Lower leg skin (tissue), 4 donors: ENCODE measurements at regions not wholly inside any gene's neighbourhood (a gene's known extent, or its start where the extent isn't known, plus 50 kb on each side); places are given as distances from the start of the nearest gene placed in this dataset.

Experiments
- DNase-seq, 2 donors: peaks; one replicate each; pipeline ENCODE4 v3.0.0-alpha.2; 2019; ENCODE audit warnings: low spot score in 2 of 2
- H3K4me3 ChIP-seq: fragments of 200-600 bp; sonication (generic); 2 replicates; pipeline ENCODE4 v1.5.1; 2017; ENCODE audit warnings: mild to moderate bottlenecking, low read depth; ENCODE audit not compliant: poor library complexity, severe bottlenecking
- POLR2A ChIP-seq, 2 donors: fragments of 450-650 bp; IDR thresholded peaks; one replicate each; pipeline ENCODE4 v1.6.1; 2016 to 2017; ENCODE audit warnings: antibody characterized with exemption in 2 of 2, mild to moderate bottlenecking in 1 of 2, moderate library complexity in 1 of 2
- WGBS, 2 donors: methylation state at CpG; one replicate each; pipeline ENCODE4 v1.1.5; 2018; 5-methylcytosine and 5-hydroxymethylcytosine counted together
- intact Hi-C: fragments of 100-400 bp; cut with DNase I; formaldehyde crosslinking; loops from one replicate; pipeline ENCODE4 v1.15.0; 2023; ENCODE audit warnings: low total_unique reads
- TF ChIP-seq, protein P1 (sequence below), 3 donors: fragments of 450-650 bp; IDR thresholded peaks; one replicate each; pipeline ENCODE4 v1.5.1; 2016; ENCODE audit warnings: antibody characterized with exemption in 3 of 3, mild to moderate bottlenecking in 3 of 3, moderate library complexity in 2 of 3

DNA sequence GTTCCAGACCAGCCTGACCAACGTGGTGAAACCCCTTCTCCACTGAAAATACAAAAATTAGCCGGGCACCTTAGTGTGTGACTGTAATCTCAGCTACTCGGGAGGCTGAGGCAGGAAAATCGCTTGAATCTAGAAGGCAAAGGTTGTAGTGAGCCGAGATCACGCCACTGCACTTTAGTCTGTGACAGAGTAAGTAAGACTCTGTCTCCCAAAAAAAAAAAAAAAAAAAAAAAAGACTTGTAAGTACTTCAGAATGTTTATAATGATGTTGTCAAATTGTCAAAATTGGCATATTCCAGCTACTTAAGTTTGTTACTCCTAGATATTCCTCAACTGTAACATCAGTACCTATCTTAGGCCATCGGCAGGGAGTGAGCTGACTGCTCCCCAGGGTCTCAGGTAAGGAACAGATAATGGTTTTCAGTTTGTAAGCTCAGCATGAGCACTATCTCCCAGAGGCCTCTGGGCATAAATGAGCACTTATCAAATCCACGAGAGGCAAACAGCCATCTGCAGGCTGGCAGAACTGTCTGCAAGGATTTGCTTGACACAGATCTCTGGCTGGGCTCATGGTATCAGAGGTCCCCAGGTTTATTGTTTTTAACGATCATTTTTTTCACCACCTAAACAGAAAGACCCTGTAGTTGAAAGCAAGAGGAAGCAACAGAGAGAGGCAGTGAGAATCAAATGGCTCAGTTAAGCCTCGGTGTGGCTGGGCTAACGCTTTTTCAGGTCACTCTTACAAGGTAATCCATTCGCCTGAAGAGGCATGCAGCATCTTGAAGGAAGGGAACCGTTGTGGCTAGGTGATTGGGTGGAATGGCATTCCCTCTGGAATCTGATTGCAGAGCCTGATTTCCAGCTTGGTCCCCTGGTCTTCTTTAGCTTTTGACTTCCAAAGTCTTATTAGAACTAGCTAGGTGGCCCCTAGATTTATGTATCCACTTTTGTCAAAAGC lies 115.9 kb downstream of the LY86 start:
- no peak overlapping the region for H3K4me3 ChIP-seq
- intact Hi-C loops: no loop called here
- 76 to 77% methylated on average over 13 of the region's 13 CpGs for WGBS, 2 donors
- no peak for DNase-seq
- no peak for TF ChIP-seq POLR2A (IDR thresholded peaks at IDR 0.05)

DNA sequence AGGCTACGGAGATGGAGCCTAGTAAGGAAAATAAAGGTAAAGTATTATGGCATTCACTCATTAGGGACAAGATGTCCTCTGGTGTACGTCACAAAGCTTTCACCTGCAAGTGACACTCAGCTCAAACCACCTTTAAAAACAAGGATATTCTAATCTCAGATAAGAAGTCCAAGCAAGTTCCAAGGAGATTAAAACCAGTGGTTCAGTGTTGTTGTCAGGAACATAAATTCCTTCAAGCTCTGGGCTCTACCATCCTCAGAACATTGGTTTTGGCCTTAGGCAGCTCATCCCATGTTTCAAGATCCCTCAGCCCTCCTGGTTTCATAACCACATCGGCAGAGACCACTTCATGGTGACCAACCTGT lies 116.5 kb downstream of the LY86 start:
- no peak for DNase-seq
- TF ChIP-seq, protein P1, sequence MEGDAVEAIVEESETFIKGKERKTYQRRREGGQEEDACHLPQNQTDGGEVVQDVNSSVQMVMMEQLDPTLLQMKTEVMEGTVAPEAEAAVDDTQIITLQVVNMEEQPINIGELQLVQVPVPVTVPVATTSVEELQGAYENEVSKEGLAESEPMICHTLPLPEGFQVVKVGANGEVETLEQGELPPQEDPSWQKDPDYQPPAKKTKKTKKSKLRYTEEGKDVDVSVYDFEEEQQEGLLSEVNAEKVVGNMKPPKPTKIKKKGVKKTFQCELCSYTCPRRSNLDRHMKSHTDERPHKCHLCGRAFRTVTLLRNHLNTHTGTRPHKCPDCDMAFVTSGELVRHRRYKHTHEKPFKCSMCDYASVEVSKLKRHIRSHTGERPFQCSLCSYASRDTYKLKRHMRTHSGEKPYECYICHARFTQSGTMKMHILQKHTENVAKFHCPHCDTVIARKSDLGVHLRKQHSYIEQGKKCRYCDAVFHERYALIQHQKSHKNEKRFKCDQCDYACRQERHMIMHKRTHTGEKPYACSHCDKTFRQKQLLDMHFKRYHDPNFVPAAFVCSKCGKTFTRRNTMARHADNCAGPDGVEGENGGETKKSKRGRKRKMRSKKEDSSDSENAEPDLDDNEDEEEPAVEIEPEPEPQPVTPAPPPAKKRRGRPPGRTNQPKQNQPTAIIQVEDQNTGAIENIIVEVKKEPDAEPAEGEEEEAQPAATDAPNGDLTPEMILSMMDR (IDR thresholded peaks at IDR 0.05): no peak
- TF ChIP-seq POLR2A (IDR thresholded peaks at IDR 0.05): no peak

DNA sequence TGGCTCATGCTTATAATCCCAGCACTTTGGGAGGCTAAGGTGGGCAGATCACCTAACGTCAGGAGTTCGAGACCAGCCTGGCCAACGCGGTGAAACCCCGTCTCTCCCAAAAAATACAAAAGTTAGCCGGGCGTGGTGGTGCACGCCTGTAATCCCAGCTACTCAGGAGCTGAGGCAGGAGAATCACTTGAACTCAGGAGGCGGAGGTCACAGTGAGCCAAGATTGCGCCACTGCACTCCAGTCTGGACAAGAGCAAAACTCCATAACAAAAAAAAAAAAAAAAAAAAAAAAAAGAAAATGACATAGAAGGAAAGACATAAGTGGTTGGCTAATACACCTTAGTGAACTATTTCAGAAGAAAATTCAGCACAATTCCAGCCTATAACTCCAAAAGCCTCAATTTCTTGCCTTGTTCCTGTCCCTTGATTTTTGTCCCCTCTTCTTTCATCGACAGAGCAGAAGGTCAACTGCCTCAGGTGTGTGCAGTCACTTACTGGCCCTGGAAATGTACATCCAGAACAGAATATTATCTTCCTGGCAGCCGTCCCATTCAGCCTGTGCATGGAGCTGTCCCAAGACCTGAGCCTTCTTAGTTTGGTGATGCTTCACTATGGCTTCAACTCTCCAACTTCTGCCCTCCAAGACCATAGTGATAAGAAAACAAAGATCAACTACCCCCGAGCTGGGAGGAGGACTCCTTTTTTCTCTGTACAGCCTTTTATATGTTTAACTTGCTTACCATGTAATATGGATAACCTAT lies 117.6 kb downstream of the LY86 start:
- H3K4me3 ChIP-seq: no peak overlapping the region
- TF ChIP-seq POLR2A (IDR thresholded peaks at IDR 0.05): no peak
- TF ChIP-seq, protein P1 (IDR thresholded peaks at IDR 0.05): no peak
- intact Hi-C loops: no loop called here
- DNase-seq: no peak
- WGBS, 2 donors: 85 to 88% methylated on average over 13 of the region's 13 CpGs

More for the DNA sequence above, 116.5 kb downstream of the LY86 start:
- intact Hi-C loops: no loop called here
- 95 to 96% methylated on average over 3 of the region's 3 CpGs for WGBS, 2 donors
- H3K4me3 ChIP-seq: no peak overlapping the region

DNA sequence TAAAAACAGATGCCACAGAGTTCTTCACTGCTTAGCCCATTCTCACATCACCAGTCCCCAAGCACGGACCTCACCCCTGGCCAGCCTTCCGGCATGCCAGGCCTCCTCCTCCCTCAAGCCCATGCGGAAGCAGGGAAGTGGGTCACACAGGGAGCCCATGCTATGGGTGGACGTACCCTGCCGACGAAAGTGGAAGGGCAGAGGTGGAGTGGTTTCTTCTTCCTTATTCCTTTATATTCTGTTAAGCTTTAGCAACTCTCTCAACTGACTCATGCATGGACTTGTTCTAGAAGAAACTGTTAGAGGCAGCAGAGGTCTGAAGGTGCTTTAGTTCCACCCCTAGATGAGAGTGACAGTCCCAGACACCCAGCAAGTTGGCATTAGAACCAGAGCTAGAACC lies 118.6 kb downstream of the LY86 start:
- 71 to 80% methylated on average over 6 of the region's 6 CpGs for WGBS, 2 donors
- intact Hi-C loops: no loop called here
- H3K4me3 ChIP-seq: no peak overlapping the region
- DNase-seq: no peak
- TF ChIP-seq, protein P1 (IDR thresholded peaks at IDR 0.05): no peak
- TF ChIP-seq POLR2A (IDR thresholded peaks at IDR 0.05): no peak

DNA sequence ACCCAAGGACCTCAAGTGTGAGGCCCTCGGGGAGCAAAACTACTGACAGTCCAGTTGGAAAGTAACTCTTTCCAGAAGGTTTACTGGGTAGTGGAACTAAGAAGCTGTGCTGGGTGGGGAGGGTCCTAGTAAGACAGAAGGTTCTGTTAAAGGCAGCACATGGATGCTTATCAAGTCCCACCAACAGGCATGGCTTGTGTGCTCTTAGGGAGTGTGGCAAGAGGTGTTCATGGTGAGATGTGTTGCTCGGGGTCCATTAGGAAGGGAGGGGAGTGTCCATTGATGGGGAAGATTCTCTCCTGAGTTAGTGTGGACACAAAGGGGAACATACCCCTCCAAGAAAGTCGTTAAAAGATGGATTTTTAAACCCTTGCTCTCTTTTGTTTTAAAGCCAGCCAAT lies 120.6 kb downstream of the LY86 start:
- TF ChIP-seq, protein P1 (IDR thresholded peaks at IDR 0.05): no peak
- no peak for TF ChIP-seq POLR2A (IDR thresholded peaks at IDR 0.05)
- intact Hi-C loops: no loop called here
- DNase-seq: no peak
- WGBS, 2 donors: 88 to 89% methylated on average over 3 of the region's 3 CpGs
- H3K4me3 ChIP-seq: no peak overlapping the region
